Upper lobe of right lung (tissue), 1 donor: ENCODE measurements at regions not wholly inside any gene's neighbourhood (a gene's known extent, or its start where the extent isn't known, plus 50 kb on each side); places are given as distances from the start of the nearest gene placed in this dataset.

Source experiments
- ATAC-seq: fragments of 200-7000 bp; cut with Tn5 transposase; one replicate; pipeline ENCODE4 v1.9.1; 2020; ENCODE audit warnings: mild to moderate bottlenecking, moderate library complexity
- DNase-seq: peaks from one replicate; pipeline ENCODE4 v3.0.0-alpha.2; 2020
- H3K27ac ChIP-seq: fragments of 200-600 bp; one replicate; pipeline ENCODE4 v1.8.0; 2022
- H3K27me3 ChIP-seq: fragments of 200-600 bp; one replicate; pipeline ENCODE4 v1.8.0; 2022; ENCODE audit warnings: mild to moderate bottlenecking
- H3K36me3 ChIP-seq: fragments of 200-600 bp; one replicate; pipeline ENCODE4 v1.8.0; 2022
- H3K4me1 ChIP-seq: fragments of 200-600 bp; one replicate; pipeline ENCODE4 v1.8.0; 2022
- H3K4me3 ChIP-seq: fragments of 200-600 bp; one replicate; pipeline ENCODE4 v1.8.0; 2022; ENCODE audit warnings: mild to moderate bottlenecking
- H3K9me3 ChIP-seq: fragments of 200-600 bp; one replicate; pipeline ENCODE4 v1.8.0; 2022
- CTCF ChIP-seq: fragments of 200-600 bp; IDR thresholded peaks from one replicate; pipeline ENCODE4 v1.8.0; 2022; ENCODE audit warnings: antibody characterized with exemption
- intact Hi-C: fragments of 100-400 bp; cut with DNase I; formaldehyde crosslinking; loops from one replicate; pipeline ENCODE4 v1.11.0; 2022
- donor health status: DM: no; HTN: yes; CAD: no; lungs with severe emphysema.

- no peak for ATAC-seq
- no peaks in the 10 kb centered on the region for H3K27me3 ChIP-seq
- H3K36me3 ChIP-seq = no peaks in the 10 kb centered on the region
- no peak for DNase-seq
- no peak overlapping the region for H3K4me3 ChIP-seq
- no peak overlapping the region for H3K27ac ChIP-seq
- intact Hi-C loops = no loop called here
- no peaks in the 10 kb centered on the region for H3K9me3 ChIP-seq
- H3K4me1 ChIP-seq = no peaks in the 10 kb centered on the region
- TF ChIP-seq CTCF = no peak
Measured at GRCh38 chr4:15362541-15362940, 65.3 kb upstream of the C1QTNF7 start.

GRCh38 chr4:15364183-15364582 is 63.6 kb upstream of the C1QTNF7 start:
- H3K36me3 ChIP-seq = no peaks in the 10 kb centered on the region
- no peak for TF ChIP-seq CTCF
- ATAC-seq (no peak), DNase-seq (no peak)
- H3K9me3 ChIP-seq = no peaks in the 10 kb centered on the region
- no peak overlapping the region for H3K27ac ChIP-seq
- intact Hi-C loops = no loop called here
- no peak overlapping the region for H3K4me3 ChIP-seq
- H3K4me1 ChIP-seq = no peaks in the 10 kb centered on the region
- no peaks in the 10 kb centered on the region for H3K27me3 ChIP-seq

- TF ChIP-seq CTCF = no peak
- no peak for DNase-seq
- Histone ChIP-seq H3K27me3 (no peaks in the 10 kb centered on the region), H3K4me1 (no peaks in the 10 kb centered on the region), H3K4me3 (no peak overlapping the region), H3K36me3 (no peaks in the 10 kb centered on the region), H3K9me3 (no peaks in the 10 kb centered on the region), H3K27ac (no peak overlapping the region)
- ATAC-seq = no peak
- intact Hi-C loops = no loop called here
Measured at GRCh38 chr4:15365641-15366040, 62.2 kb upstream of the C1QTNF7 start.

- no peak for ATAC-seq
- Histone ChIP-seq H3K4me1 (no peaks in the 10 kb centered on the region), H3K27me3 (no peaks in the 10 kb centered on the region), H3K9me3 (no peaks in the 10 kb centered on the region), H3K36me3 (no peaks in the 10 kb centered on the region), H3K4me3 (no peak overlapping the region), H3K27ac (no peak overlapping the region)
- intact Hi-C loops = no loop called here
- no peak for TF ChIP-seq CTCF
- DNase-seq = no peak
Measured at GRCh38 chr4:15366721-15367120, 61.1 kb upstream of the C1QTNF7 start.

- TF ChIP-seq CTCF = no peak
- ATAC-seq (no peak), DNase-seq (no peak)
- no peak overlapping the region for H3K4me3 ChIP-seq
- no peak overlapping the region for H3K27ac ChIP-seq
- H3K27me3 ChIP-seq = no peaks in the 10 kb centered on the region
- intact Hi-C loops = no loop called here
- no peaks in the 10 kb centered on the region for H3K36me3 ChIP-seq
- no peaks in the 10 kb centered on the region for H3K4me1 ChIP-seq
- no peaks in the 10 kb centered on the region for H3K9me3 ChIP-seq
Measured at GRCh38 chr4:15368856-15369255, 59.0 kb upstream of the C1QTNF7 start.

GRCh38 chr4:15370296-15370695 is 57.5 kb upstream of the C1QTNF7 start:
- TF ChIP-seq CTCF = no peak
- Histone ChIP-seq H3K9me3 (no peaks in the 10 kb centered on the region), H3K27me3 (no peaks in the 10 kb centered on the region), H3K4me1 (peaks cover 2% of the 10 kb centered on the region), H3K4me3 (no peak overlapping the region), H3K27ac (no peak overlapping the region), H3K36me3 (no peaks in the 10 kb centered on the region)
- no peak for ATAC-seq
- intact Hi-C loops = no loop called here
- DNase-seq = no peak
